ENCODE measurements at regions not wholly inside any gene's neighbourhood (a gene's known extent, or its start where the extent isn't known, plus 50 kb on each side); places are given as distances from the start of the nearest gene placed in this dataset.
"Not testable (repeated sequence)": the region's sequence is repeated elsewhere in the genome, so short reads cannot be mapped to it uniquely, and the experiment has no call there.

DNA sequence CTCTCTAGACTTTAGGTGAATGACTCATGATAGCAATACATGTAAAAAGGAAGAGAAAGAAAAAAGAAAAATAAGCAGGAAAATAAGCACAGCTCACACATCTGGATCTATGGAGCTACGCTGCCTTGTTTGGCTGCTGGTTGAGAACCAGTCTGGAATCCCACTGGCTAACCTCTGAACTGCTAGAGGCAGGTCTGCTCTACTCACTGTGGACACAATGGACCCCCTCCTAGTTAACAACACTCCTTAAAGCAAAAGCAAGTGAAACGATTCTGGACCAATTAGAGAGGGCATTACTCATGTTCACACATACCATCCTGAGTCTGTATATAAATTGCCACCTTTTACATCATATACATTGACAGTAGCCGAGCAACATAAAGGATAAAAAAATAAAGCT is 383.2 kb upstream of the FLRT2 start:
- no peak for DNase-seq (ENCODE audit: low read depth)

DNA sequence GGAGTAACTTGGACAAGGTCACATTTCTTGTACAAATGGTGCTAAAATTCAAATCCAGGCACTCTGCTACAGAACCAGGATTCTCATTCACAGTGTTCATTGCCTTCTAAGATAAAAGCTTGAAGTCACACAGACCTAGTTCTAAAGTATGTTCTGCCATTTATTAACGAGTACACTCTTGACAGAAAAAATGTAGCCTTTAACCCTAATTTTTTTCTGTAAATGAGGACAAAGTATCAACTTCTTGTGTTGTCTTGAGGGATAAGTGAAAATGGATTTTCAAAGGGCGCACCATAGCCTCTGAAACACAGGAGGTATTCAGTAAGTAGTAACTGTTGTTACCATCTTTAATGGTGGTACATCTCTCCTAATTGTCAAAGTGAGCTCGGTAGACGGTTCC is 379.8 kb upstream of the FLRT2 start:
- no peak for DNase-seq (ENCODE audit: low read depth)

GRCh38 chr14:85154714-85155113 is 375.2 kb upstream of the FLRT2 start:
- no peak for DNase-seq (ENCODE audit: low read depth)

GRCh38 chr14:85156319-85156718 is 373.6 kb upstream of the FLRT2 start:
- DNase-seq (ENCODE audit: low read depth): no peak

- no peak for DNase-seq (ENCODE audit: low read depth)
These were observed 370.2 kb upstream of the FLRT2 start for GRCh38 chr14:85159726-85160125.

DNA sequence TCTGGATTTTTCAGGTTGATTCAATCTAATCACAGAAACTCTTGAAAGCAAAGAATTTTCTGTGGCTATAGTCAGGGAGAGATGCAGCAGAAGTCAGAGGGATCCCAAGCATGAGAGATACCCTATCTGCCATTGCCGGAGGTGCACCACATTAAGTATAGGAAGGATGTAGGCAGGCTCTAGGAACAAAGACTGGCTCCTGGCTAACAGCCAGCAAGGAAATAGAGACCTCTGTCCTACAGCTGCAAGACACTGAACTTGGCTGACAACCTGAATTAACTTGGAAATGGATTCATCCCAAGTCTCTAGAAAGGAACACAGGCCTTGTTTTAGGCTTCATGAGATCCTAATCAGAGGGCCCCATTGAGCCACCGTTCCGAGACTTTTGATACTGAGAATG is 364.9 kb upstream of the FLRT2 start:
- DNase-seq (ENCODE audit: low read depth): no peak

DNA sequence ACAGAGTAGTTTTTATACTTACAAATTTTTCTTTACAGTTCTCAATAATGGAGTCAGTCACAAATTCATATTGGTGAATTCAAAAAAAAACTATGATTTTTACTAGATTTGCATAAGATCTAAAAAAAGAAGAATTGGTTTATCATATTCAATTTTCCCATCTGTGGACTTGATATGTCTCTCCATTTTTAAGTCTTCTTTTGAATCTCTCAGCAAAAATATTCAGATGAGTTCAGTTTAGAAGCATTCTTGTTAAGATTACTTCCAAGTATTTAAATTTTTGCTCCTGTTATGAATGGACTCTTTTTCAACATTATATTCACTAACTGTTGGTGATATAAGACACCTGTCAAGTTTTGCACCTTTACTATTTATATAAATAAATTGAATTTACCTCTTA is 360.6 kb upstream of the FLRT2 start:
- no peak for DNase-seq (ENCODE audit: low read depth)

- no peak for DNase-seq (ENCODE audit: low read depth)
These were observed 357.7 kb upstream of the FLRT2 start for GRCh38 chr14:85172290-85172689.

DNA sequence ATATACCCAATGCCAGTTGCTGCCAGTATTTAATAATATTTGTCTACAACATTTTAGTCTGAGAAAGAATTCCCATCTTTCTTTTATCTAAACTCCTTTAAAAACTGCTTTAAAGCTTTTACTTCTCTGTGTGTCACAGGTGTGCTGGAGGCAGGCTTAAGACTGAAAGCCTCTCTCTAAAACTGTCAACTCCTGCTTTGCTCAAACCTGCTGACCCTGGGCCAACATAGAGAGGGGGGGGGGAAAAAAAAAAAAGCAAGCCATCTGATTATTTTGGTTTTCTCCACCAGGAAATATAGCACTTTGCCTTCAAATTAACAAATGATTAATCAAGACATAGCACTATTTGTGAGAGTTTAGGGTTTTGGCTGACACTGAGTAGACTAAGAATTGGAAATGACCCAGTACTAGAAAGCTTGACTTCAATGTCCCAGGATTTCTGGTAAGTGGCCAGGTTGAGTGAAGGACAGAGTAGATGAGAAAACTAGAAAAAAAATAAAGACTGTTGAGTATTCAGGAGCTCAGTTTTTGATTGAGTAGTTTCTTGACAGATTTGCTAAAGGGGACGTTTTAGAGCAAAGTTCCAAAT is 357.0 kb upstream of the FLRT2 start:
- DNase-seq (ENCODE audit: low read depth): no peak

DNA sequence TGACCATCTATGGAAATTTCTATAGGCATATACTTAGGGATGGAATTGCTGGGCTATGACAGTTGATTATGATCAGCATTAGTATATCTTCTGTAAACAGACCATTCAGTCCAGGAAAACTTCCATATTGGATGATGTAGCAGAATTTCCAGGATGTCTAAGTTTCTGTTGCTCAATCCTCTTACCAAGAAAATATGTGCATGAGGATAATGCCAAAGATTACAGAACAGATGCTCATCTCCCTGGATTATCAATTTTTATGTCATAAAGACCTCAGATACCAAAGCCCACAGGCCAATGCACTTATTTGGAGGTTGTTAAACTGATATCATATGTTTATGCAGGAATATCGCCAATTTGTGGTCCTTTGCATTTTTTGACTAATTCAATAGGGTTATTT is 354.4 kb upstream of the FLRT2 start:
- DNase-seq (ENCODE audit: low read depth): peak; percentile 79

DNA sequence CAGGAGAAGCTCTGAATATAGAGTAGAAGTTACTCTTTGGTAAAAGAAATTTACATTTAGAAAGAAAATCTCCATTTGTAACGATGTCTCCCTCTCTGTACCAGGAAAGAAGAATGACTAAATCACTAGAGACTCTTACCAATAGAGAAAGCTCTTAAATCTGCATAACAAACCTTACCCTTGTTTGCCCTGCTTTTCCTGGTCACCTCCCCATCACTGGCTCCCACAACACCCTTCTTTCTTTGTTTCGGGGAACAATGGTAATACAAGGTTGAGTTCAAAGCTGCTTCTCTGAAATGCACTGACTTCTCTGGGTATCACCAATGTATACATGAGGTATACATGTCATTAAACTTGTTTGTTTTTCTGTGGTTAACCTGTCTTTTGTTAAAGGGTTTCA is 351.1 kb upstream of the FLRT2 start:
- no peak for DNase-seq (ENCODE audit: low read depth)

GRCh38 chr14:85180876-85181275 is 349.1 kb upstream of the FLRT2 start:
- DNase-seq (ENCODE audit: low read depth): no peak

- no peak for DNase-seq (ENCODE audit: low read depth)
These were observed 347.7 kb upstream of the FLRT2 start for GRCh38 chr14:85182282-85182681.

GRCh38 chr14:85186082-85186481 is 343.9 kb upstream of the FLRT2 start:
- DNase-seq (ENCODE audit: low read depth): no peak

GRCh38 chr14:85187521-85187920 is 342.4 kb upstream of the FLRT2 start:
- DNase-seq (ENCODE audit: low read depth): peak; percentile 59

DNA sequence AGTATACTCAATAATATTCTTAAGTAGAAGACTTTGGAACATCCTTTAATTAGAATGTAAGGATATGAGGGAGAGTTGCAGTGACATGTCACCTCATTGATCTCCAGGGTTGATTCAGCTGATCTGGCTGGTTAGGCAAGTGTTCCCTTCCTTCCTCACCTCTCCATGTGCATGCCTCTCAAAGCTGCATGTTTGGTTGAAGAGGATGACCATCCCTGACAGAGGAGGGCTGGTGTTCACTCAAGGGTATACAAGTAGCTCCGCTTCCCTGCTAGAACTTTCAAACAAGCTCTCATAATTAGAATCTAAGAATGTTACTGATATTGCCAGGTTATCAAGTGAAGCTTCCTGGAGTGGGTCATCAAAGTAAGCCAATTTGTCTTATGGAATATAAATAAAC is 341.1 kb upstream of the FLRT2 start:
- no peak for DNase-seq (ENCODE audit: low read depth)

DNA sequence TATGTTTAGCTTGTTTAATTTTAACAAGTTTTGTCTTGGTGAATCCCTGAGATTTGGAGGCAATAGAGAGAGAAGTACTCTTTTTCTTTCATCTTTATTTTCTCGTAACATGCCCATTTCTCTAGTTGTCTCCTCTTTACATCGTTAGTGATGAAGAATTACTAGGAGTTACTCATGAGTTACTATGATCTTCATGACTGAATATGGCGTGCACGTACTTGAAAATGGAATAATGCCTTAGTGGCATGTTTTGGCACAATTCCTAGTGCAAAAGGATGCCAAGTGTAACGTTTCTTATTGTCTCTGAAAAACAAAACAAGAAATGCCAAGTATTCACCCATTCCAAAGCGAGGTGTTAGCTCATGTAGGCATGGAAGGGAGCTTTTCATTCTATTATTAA is 340.7 kb upstream of the FLRT2 start:
- not testable (repeated sequence) for DNase-seq (ENCODE audit: low read depth)

DNA sequence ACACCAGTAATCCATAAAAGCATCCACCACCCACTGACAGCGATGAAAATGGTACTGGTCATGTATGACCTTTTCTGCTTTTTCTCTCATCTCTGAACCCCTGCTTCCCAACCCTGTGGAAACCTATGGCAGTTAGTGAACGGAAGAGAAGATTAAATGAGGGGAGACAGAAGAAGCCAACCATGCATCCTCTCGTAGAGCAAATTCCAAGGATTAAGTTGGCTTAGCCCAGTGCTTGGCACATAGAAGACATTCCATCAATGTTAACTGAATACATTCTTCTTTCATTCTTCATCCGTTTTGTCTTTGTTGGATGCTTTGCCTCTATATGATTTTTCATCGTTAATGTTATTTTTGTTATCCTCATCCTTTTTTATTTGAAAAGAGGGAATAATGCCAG is 339.7 kb upstream of the FLRT2 start:
- DNase-seq (ENCODE audit: low read depth): peak; percentile 47

- peak; percentile 54 for DNase-seq (ENCODE audit: low read depth)
These were observed 338.0 kb upstream of the FLRT2 start for GRCh38 chr14:85191986-85192385.

DNA sequence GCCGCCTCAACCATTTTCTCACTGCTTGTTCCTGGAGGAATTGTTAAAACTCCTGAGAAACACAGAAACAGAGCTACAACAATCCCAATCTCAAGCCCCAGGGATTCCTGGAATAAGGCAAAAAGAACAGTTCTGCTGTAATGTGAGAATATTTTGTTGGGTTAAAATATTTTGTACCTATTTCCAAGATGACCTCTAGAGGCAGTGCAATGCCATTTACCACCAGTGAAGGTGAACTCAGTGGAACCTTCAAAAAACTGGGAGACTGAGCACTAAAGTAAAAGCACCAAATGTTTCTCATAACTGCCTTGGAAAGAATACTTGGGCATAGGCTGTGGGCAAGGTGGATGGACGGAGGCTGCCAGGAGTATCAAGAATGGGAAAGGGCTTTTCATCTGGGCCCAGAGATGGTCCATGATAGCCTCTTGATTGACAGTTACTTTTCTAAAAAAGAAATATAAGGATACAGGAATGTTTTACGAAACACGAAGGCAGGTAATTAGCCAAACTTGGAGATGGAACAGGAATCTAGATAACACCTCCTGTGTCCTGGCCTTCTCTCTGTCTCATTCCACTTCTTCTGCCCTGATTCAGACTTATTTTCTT is 334.0 kb upstream of the FLRT2 start:
- DNase-seq (ENCODE audit: low read depth): no peak

GRCh38 chr14:85198001-85198400 is 331.9 kb upstream of the FLRT2 start:
- DNase-seq (ENCODE audit: low read depth): no peak

DNA sequence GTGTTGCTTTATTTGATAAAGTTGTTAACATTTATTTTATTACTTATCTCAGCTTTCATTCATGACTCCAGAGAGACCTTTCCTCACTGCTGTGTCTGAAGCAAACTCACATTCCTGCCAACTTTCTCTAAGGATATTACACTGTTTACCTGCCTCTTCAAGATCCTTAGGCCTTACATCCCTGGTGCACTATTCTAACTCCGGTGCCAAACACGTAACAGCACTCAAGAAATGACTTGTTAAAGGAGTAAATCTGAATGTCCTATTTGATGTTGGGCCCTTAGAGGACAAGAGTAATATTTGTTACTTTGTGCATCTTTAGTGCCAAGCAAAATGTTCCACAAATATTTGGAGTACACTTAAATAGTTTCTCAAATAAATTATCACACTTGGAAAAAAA is 324.1 kb upstream of the FLRT2 start:
- no peak for DNase-seq (ENCODE audit: low read depth)

GRCh38 chr14:85214471-85214870 is 315.5 kb upstream of the FLRT2 start:
- peak; percentile 82 for DNase-seq (ENCODE audit: low read depth)

- DNase-seq (ENCODE audit: low read depth): peak; percentile 82
These were observed 312.5 kb upstream of the FLRT2 start for GRCh38 chr14:85217412-85217811.

All from iris pigment epithelial cell (primary cell).